ENCODE measurements at regions not wholly inside any gene's neighbourhood (a gene's known extent, or its start where the extent isn't known, plus 50 kb on each side); places are given as distances from the start of the nearest gene placed in this dataset.

GRCh38 chr1:93815366-93816110, 63.5 kb downstream of the DNTTIP2 start:
- Histone ChIP-seq H3K36me3 (ENCODE audit: control insufficient read depth in 4 of 4, insufficient read depth in 4 of 4, low read length in 3 of 4) (no peaks in the 10 kb centered on the region), H3K9me3 (ENCODE audit: control extremely low read depth in 1 of 5, control insufficient read depth in 4 of 5, insufficient read depth in 2 of 5, low read depth in 1 of 5, low read length in 4 of 5) (no peaks in the 10 kb centered on the region), H3K27me3 (replicated peaks in 2 of 5; ENCODE audit: control insufficient read depth in 4 of 5, insufficient read depth in 5 of 5, low read length in 4 of 5) (no peaks in the 10 kb centered on the region), H3K27ac (ENCODE audit: insufficient read depth in 1 of 2, low read depth in 1 of 2, low read length in 2 of 2, poor library complexity in 1 of 2, severe bottlenecking in 2 of 2) (no peak overlapping the region), H3K4me1 (ENCODE audit: control extremely low read depth in 1 of 4, control insufficient read depth in 4 of 4, insufficient read depth in 4 of 4, low read length in 3 of 4) (peaks cover 25 to 52% (median 47%) of the 10 kb centered on the region in 4 experiments), H3K4me3 (ENCODE audit: control insufficient read depth in 1 of 7, extremely low read depth in 1 of 7, insufficient read depth in 4 of 7, low read depth in 2 of 7, low read length in 6 of 7) (no peak overlapping the region)
- 49% methylated on average over 6 of the region's 8 CpGs for WGBS (ENCODE audit: insufficient coverage)
- POLR2A ChIA-PET = interaction anchor here (0.7 kb wide), 1 partner anchor 31 kb away, joined by 3 read pairs; no protein-coding TSS in a partner anchor
- DNase-seq = peak; percentile 29 to 86 (median 74)
- CTCF ChIA-PET = interaction anchor here (1.1 to 12.2 kb wide), 15 partner anchors 10 to 511 kb away, joined by 3 to 256 read pairs (median 9); partner anchors contain the start of gene GCLM

GRCh38 chr1:93814795-93815340, 64.1 kb downstream of the DNTTIP2 start:
- Histone ChIP-seq H3K4me3 (ENCODE audit: control insufficient read depth in 1 of 7, extremely low read depth in 1 of 7, insufficient read depth in 4 of 7, low read depth in 2 of 7, low read length in 6 of 7) (no peak overlapping the region), H3K36me3 (ENCODE audit: control insufficient read depth in 4 of 4, insufficient read depth in 4 of 4, low read length in 3 of 4) (no peaks in the 10 kb centered on the region), H3K27ac (ENCODE audit: insufficient read depth in 1 of 2, low read depth in 1 of 2, low read length in 2 of 2, poor library complexity in 1 of 2, severe bottlenecking in 2 of 2) (no peak overlapping the region), H3K4me1 (ENCODE audit: control extremely low read depth in 1 of 4, control insufficient read depth in 4 of 4, insufficient read depth in 4 of 4, low read length in 3 of 4) (peaks cover 25 to 52% (median 47%) of the 10 kb centered on the region in 4 experiments), H3K9me3 (ENCODE audit: control extremely low read depth in 1 of 5, control insufficient read depth in 4 of 5, insufficient read depth in 2 of 5, low read depth in 1 of 5, low read length in 4 of 5) (no peaks in the 10 kb centered on the region), H3K27me3 (replicated peaks in 2 of 5; ENCODE audit: control insufficient read depth in 4 of 5, insufficient read depth in 5 of 5, low read length in 4 of 5) (no peaks in the 10 kb centered on the region)
- ChIA-PET POLR2A (no interaction called here), CTCF (interaction anchor here (0.6 to 12.2 kb wide), 25 partner anchors 8 to 511 kb away, joined by 3 to 256 read pairs (median 5); no protein-coding TSS in a partner anchor)
- WGBS (ENCODE audit: insufficient coverage) = 91% methylated on average over 5 of the region's 8 CpGs
- no peak for DNase-seq

GRCh38 chr1:93814059-93814794, 64.8 kb downstream of the DNTTIP2 start:
- 84% methylated on average over 7 of the region's 7 CpGs for WGBS (ENCODE audit: insufficient coverage)
- no peaks in the 10 kb centered on the region for H3K27me3 ChIP-seq (replicated peaks in 2 of 5; ENCODE audit: control insufficient read depth in 4 of 5, insufficient read depth in 5 of 5, low read length in 4 of 5)
- no peaks in the 10 kb centered on the region for H3K36me3 ChIP-seq (ENCODE audit: control insufficient read depth in 4 of 4, insufficient read depth in 4 of 4, low read length in 3 of 4)
- no peak overlapping the region for H3K27ac ChIP-seq (ENCODE audit: insufficient read depth in 1 of 2, low read depth in 1 of 2, low read length in 2 of 2, poor library complexity in 1 of 2, severe bottlenecking in 2 of 2)
- H3K4me3 ChIP-seq (ENCODE audit: control insufficient read depth in 1 of 7, extremely low read depth in 1 of 7, insufficient read depth in 4 of 7, low read depth in 2 of 7, low read length in 6 of 7) = no peak overlapping the region
- peak; percentile 80 to 88 (median 84) for DNase-seq
- POLR2A ChIA-PET = no interaction called here
- H3K9me3 ChIP-seq (ENCODE audit: control extremely low read depth in 1 of 5, control insufficient read depth in 4 of 5, insufficient read depth in 2 of 5, low read depth in 1 of 5, low read length in 4 of 5) = no peaks in the 10 kb centered on the region
- CTCF ChIA-PET = interaction anchor here (0.6 to 12.2 kb wide), 42 partner anchors 8 to 820 kb away, joined by 3 to 256 read pairs (median 4); partner anchors contain the start of gene GCLM
- H3K4me1 ChIP-seq (ENCODE audit: control extremely low read depth in 1 of 4, control insufficient read depth in 4 of 4, insufficient read depth in 4 of 4, low read length in 3 of 4) = peaks cover 25 to 51% (median 47%) of the 10 kb centered on the region in 4 experiments

GRCh38 chr1:93813076-93813475, 65.9 kb downstream of the DNTTIP2 start:
- Histone ChIP-seq H3K27ac (ENCODE audit: insufficient read depth in 1 of 2, low read depth in 1 of 2, low read length in 2 of 2, poor library complexity in 1 of 2, severe bottlenecking in 2 of 2) (no peak overlapping the region), H3K4me1 (ENCODE audit: control extremely low read depth in 1 of 4, control insufficient read depth in 4 of 4, insufficient read depth in 4 of 4, low read length in 3 of 4) (peaks cover 17 to 40% (median 36%) of the 10 kb centered on the region in 4 experiments), H3K9me3 (ENCODE audit: control extremely low read depth in 1 of 5, control insufficient read depth in 4 of 5, insufficient read depth in 2 of 5, low read depth in 1 of 5, low read length in 4 of 5) (peaks cover 0 to 6% (median 0%) of the 10 kb centered on the region in 5 experiments), H3K4me3 (ENCODE audit: control insufficient read depth in 1 of 7, extremely low read depth in 1 of 7, insufficient read depth in 4 of 7, low read depth in 2 of 7, low read length in 6 of 7) (no peak overlapping the region), H3K27me3 (replicated peaks in 2 of 5; ENCODE audit: control insufficient read depth in 4 of 5, insufficient read depth in 5 of 5, low read length in 4 of 5) (no peaks in the 10 kb centered on the region), H3K36me3 (ENCODE audit: control insufficient read depth in 4 of 4, insufficient read depth in 4 of 4, low read length in 3 of 4) (no peaks in the 10 kb centered on the region)
- 100% methylated on average over 2 of the region's 2 CpGs for WGBS (ENCODE audit: insufficient coverage)
- no peak for DNase-seq
- ChIA-PET CTCF (interaction anchor here (0.9 to 12.2 kb wide), 28 partner anchors 15 to 509 kb away, joined by 3 to 256 read pairs (median 5); partner anchors contain the start of gene GCLM), POLR2A (no interaction called here)

DNA sequence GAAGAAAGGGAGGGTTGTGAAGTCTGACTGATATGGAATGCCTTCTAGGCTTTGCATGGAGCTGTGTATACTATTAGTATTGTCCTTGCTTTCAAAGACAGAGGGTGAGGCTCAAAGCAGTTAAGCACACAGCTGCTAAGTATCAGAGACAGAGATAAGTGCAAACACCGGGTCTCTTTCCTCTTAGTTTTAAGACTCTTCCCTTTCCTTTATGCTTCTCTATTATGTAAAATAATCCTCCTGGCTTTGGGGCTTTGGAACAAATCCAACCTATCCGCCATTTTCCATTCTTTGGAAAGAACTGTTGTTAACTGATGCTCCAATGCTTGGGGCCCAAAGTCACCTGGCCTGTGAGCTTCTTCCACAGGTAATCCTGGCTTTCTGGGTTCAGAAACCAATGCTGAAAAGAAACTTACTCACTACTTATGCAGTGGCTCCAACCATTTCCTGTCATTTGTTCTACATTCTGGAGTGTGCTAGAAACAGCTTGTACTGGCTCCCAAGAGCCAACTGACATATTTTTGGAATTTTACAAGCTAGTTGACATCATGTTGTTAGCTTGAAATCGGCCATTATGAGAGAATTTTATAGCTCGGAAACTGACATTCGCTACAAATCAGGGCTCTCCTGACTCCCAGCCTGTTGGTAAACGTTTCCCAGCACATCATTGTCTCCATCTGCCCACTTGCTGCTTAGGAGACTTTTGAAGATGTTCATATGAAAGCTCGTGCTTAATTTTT, 67.5 kb downstream of the DNTTIP2 start:
- Histone ChIP-seq H3K36me3 (ENCODE audit: control insufficient read depth in 4 of 4, insufficient read depth in 4 of 4, low read length in 3 of 4) (no peaks in the 10 kb centered on the region), H3K4me1 (ENCODE audit: control extremely low read depth in 1 of 4, control insufficient read depth in 4 of 4, insufficient read depth in 4 of 4, low read length in 3 of 4) (peaks cover 9 to 24% (median 21%) of the 10 kb centered on the region in 4 experiments), H3K4me3 (ENCODE audit: control insufficient read depth in 1 of 7, extremely low read depth in 1 of 7, insufficient read depth in 4 of 7, low read depth in 2 of 7, low read length in 6 of 7) (no peak overlapping the region), H3K27ac (ENCODE audit: insufficient read depth in 1 of 2, low read depth in 1 of 2, low read length in 2 of 2, poor library complexity in 1 of 2, severe bottlenecking in 2 of 2) (no peak overlapping the region), H3K9me3 (ENCODE audit: control extremely low read depth in 1 of 5, control insufficient read depth in 4 of 5, insufficient read depth in 2 of 5, low read depth in 1 of 5, low read length in 4 of 5) (peaks cover 0 to 13% (median 0%) of the 10 kb centered on the region in 5 experiments), H3K27me3 (replicated peaks in 2 of 5; ENCODE audit: control insufficient read depth in 4 of 5, insufficient read depth in 5 of 5, low read length in 4 of 5) (no peaks in the 10 kb centered on the region)
- CTCF ChIA-PET = interaction anchor here (0.6 to 12.2 kb wide), 10 partner anchors 31 to 507 kb away, joined by 3 to 256 read pairs (median 4); no protein-coding TSS in a partner anchor
- WGBS (ENCODE audit: insufficient coverage) = 74% methylated on average over 6 of the region's 7 CpGs
- no peak for DNase-seq
- POLR2A ChIA-PET = no interaction called here

- ChIA-PET POLR2A (no interaction called here), CTCF (interaction anchor here (2.4 to 12.2 kb wide), 2 partner anchors 179 to 190 kb away, joined by 6 to 256 read pairs; no protein-coding TSS in a partner anchor)
- H3K27me3 ChIP-seq (replicated peaks in 2 of 5; ENCODE audit: control insufficient read depth in 4 of 5, insufficient read depth in 5 of 5, low read length in 4 of 5) = no peaks in the 10 kb centered on the region
- H3K27ac ChIP-seq (ENCODE audit: insufficient read depth in 1 of 2, low read depth in 1 of 2, low read length in 2 of 2, poor library complexity in 1 of 2, severe bottlenecking in 2 of 2) = no peak overlapping the region
- no peaks in the 10 kb centered on the region for H3K36me3 ChIP-seq (ENCODE audit: control insufficient read depth in 4 of 4, insufficient read depth in 4 of 4, low read length in 3 of 4)
- no peak for DNase-seq
- H3K4me3 ChIP-seq (ENCODE audit: control insufficient read depth in 1 of 7, extremely low read depth in 1 of 7, insufficient read depth in 4 of 7, low read depth in 2 of 7, low read length in 6 of 7) = no peak overlapping the region
- peaks cover 0 to 13% (median 0%) of the 10 kb centered on the region in 5 experiments for H3K9me3 ChIP-seq (ENCODE audit: control extremely low read depth in 1 of 5, control insufficient read depth in 4 of 5, insufficient read depth in 2 of 5, low read depth in 1 of 5, low read length in 4 of 5)
- H3K4me1 ChIP-seq (ENCODE audit: control extremely low read depth in 1 of 4, control insufficient read depth in 4 of 4, insufficient read depth in 4 of 4, low read length in 3 of 4) = peaks cover 0 to 13% (median 9%) of the 10 kb centered on the region in 4 experiments
- 94% methylated on average over 2 of the region's 3 CpGs for WGBS (ENCODE audit: insufficient coverage)
Measured at GRCh38 chr1:93810316-93810715, 68.7 kb downstream of the DNTTIP2 start.

All from common myeloid progenitor, CD34-positive (primary cell).